ENCODE measurements at regions not wholly inside any gene's neighbourhood (a gene's known extent, or its start where the extent isn't known, plus 50 kb on each side); places are given as distances from the start of the nearest gene placed in this dataset.

- no peak for DNase-seq
These were observed 94.6 kb upstream of the RFC3 start for GRCh38 chr13:33723365-33723764.

DNA sequence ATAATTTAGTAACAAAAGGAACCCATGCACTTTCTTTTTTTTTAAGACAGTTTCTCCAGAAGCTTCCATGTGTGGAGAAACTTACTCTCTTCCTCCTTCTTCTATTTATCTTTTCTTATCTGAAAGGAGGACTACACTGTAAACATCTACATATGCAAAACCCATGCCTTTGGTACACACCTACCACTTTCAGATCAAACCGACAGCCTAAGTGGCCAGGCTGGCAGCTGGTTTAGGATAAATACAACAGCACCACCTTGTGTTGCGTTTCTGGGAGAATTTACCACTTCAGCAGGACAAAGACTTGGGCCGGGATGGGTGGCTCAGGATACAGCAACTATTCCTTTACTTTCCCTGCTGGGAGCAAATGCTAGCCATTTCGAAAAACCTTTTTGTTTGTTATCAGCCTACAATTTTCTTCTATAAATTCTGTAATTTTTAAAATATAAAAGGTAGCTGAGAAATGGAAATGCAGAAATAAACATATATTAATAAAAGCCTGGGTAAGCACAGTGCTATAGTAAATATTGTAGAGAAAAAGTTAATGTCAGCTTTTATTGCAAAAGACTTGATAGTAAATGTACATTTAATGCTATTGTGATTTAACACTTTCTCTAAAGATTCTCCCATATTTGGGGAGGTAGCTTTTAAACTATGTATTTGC is 94.0 kb upstream of the RFC3 start:
- DNase-seq: peak; percentile 27 to 82 (median 52)

DNA sequence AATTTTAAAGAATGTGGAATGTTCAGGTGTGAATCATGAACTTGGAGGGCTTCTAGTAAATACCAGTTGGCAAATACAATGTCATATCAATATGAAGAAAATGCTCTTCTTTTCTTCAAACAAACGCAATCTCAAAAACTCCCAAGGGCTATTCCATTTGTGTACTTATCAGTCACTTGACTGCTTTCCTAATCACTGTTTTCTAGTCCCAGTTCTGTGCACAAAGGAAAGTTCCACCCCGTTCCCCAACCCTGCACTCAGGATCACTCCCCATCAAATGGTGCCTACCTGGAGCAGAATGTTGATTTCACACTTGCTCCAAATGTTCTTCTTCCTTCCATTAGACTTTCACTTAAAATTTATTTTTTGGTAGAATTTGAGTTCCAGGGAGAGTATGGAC is 92.6 kb upstream of the RFC3 start:
- no peak for DNase-seq

DNA sequence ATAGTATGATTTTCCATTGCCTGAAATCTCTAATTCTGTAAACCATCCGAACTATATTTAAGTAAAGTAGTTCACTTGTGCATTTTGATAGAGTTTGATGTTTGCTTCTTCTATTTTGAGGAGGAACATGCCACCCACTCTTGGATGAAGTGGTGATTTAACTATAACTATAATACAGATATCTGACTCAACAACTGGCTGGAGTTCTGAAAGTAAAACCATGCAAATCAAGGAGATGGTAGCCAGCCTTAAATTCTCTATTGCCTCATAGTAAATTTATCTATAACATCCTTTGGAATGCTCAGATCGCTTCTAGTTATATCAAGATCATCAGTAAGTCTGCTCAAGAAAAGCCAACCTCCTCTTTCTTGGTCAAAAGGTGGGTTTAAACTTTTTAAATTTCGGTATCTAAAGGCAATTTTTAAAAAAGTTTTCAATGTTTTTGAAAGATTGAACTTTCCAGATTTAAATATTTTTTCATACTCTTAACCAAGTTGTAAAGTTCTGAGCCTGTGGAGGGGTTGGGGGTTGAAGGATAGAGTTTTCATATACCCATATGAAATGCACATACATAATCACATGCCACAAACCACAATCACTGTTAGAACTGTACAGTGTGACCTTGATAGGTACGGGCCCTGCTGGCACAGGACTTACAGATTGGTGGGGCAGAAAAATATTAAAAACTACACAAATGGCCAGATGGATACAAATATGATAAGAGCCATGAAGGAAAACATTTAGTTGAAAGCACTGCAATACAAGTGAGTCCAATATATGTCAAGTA is 90.5 kb upstream of the RFC3 start:
- no peak for DNase-seq

- peak in 1 of 5 donors; percentile 43 for DNase-seq
These were observed 89.5 kb upstream of the RFC3 start for GRCh38 chr13:33728271-33729037.

GRCh38 chr13:33730147-33730546 is 87.8 kb upstream of the RFC3 start:
- DNase-seq: no peak

DNA sequence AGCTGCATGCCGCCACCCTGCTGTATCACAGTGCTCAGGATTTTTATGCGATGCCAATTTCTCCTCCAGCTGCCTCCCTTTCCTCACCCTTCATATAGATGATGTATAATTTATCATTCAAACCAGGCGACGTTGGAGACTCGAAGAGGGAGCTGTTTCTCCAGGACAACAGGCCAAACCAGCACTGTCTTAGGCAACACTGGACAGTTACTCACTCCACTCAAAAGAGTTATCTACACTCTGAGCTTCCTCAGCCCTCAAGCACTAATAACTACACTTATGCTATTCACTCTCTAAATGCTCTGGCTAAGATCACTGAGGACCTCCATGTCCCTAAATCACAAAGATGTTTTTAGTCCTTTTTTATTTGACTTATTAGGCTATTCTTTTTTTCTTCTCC is 87.3 kb upstream of the RFC3 start:
- no peak for DNase-seq

DNA sequence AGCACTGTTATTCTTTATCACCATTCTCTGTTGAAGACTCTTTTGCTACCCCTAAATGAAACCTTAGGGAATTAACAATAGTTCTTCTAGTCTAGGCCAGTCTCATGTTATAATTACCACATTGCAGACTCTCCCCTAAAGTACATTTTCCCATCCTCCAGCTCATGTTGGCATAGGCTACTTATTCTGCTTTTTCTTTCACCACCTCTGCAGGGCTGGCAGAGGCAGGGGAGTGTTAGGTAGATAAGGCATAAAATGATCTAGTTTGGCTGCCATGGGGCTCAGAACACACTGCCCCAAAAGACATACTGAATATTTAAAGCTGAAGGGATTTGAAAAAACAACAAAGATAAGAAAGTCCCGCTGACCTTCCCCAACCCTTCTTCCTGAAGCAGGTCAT is 82.7 kb upstream of the RFC3 start:
- no peak for DNase-seq

DNA sequence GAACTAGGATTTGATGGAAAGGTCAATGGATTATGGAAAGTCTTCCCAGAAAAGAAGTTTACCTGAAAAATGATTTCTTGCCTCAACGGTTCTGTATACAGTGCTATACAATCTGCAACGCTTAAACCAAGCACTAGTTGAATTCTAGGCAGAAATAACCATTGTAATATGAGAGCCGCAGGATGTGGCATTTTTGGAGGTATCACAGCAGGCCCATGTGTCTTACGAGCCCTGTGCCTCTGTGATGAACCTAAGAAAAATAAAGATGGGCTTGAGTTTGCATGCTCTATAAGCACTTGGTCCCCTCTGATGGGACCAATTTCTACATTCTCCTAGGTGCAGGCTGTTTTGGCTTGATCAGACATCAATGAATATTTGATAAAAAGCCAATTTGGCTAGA is 78.7 kb upstream of the RFC3 start:
- DNase-seq: no peak

DNA sequence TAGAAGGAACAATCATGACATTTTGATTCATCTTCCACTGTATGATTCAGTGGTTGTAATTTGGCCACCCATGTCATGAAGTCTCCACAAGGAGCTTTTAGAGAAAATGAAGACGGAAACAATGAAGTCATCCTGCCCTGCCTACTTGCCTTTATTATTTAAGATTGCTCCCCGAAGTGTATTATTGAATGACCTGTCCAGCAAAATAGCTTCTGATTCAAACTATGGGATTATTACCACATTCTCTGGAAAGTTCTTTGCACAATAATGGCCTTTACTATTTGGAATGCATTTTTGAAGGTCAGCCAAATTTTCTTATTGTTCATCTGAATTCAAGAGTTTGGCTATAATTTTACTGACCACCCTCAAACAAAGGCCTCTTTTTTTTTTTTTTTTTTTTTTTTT is 77.8 kb upstream of the RFC3 start:
- no peak for DNase-seq

DNA sequence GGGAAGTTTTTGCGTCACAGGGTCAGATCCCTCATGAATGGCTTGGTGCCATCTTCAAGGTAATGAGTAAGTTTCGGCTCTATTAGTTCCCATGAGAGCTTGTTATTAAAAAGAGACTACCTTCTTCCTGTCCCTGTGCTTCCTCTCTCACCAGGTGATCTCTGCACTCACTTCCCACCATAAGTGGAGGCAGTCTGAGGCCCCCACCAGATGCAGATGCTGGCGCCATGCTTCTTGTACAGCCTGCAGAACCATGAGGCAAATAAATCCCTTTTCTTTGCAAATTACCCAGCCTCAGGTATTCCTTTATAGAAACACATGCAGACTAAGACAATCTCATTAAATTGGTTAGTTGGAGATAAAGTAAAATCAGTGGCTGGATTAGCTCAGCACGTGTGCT is 75.6 kb upstream of the RFC3 start:
- DNase-seq: no peak

DNA sequence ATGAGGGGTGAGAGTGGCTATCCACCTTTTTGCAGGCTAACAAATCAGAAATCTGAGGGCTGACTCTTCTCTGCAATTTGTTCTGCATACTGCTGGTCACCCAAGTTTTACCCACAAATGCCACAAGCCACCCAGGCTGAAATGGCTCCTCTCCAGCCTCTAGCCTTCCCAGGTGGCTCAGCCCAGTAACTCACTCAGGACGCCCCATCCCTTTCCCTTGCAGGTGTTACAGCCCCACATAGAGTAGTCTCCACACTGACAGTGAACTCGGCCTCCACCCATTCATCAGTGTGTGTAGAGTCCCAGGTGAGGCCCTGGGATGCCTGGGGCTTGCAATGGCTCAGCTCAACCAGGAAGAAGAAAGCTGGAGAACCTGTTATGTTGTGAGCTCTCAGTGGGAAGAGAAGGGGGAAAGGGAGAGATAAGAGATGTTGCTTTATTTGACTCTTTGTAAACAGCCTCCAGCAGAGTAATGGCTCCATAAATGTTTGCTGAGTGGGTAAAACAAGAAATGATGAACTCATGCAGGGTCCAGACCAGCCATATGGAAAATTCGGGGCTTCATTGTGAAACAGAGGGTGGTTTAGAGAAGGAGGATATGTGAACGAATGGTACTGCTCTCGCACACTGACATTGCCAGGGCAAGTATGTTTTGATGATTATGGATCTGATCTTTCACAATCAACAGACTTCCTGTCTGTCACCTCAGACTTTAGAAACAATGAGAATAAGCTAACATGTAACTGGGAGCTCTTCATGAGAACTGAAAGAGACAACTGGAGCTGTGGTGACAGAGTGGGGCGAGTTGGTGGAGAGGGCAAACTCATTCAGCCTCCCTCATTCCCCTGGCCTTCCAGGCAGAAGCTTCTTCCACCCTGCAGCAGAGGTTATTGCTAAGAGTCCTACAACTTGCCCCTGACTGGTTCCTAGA is 74.2 kb upstream of the RFC3 start:
- DNase-seq: peak in 1 of 5 donors; percentile 50

DNA sequence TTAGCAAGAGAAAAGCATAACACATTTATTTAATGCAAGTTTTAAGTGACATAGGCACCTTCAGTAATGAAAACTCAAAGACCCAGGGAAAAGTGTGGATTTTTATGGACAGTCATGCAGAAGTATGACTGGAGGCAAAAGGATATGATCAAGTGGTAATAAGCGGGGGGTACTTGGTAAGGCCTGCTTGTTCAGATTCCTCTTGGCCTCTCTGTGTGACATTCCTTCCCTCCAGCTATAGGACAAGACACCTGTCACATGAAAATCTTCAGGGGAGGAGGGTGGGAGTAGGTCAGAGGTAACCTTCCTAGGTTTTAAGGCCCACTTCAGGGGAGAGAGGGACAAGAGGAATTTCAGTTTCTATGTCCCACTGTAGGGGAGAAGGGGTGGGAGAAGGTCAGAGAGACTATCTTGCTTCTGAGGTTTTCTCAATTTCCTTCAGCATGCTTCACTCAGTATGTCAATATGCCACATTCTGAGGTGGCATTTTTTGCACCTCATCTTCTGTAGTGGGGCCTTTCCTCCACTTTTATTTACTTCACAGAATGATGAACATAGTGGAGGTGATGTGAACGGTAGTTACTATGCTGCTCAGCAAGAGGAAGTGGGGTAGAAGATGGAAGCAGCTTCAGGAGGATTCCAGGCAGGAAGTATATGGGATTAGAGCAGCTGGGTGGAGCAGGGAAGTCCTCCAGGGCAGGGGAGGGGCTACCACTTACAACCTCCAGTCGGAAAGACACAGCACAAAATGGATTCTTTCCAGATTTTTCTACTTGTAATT is 73.2 kb upstream of the RFC3 start:
- no peak for DNase-seq

- no peak for DNase-seq
These were observed 72.3 kb upstream of the RFC3 start for GRCh38 chr13:33745370-33746324.

DNA sequence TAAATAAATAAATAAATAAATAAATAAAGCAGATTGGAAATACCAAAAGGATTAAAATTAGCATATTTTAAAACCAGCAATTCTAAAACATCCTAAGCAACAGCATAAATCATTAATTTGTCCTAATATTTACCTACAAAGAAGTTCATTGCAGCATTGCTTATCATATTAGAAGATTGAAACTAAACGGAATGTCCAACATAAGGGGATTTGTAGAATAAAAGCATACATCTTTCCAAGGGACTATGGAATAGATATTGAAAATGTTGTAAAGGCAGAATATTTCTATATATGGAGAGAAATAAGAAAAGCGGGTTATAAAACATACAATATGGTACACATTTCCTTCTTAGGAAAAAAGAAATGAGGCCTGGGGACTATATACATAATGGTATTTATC is 71.1 kb upstream of the RFC3 start:
- no peak for DNase-seq

DNA sequence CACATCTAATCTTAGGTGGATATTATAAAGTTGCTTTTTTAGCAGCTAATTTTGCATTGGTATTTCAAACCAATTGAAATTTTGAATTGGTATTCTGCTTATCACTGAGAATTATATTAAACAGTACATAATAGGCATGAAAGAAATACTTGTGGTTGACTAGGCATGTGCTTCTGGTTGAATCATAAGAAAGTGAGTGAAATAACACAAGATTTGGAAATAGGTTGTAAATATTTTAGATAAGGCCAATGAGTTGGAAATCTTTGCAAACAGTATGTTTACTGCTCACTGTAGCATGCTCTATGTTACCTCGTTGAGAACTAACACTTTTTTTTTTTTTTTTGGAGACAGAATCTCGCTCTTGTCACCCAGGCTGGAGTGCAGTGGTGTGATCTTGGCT is 66.8 kb upstream of the RFC3 start:
- DNase-seq: no peak

DNA sequence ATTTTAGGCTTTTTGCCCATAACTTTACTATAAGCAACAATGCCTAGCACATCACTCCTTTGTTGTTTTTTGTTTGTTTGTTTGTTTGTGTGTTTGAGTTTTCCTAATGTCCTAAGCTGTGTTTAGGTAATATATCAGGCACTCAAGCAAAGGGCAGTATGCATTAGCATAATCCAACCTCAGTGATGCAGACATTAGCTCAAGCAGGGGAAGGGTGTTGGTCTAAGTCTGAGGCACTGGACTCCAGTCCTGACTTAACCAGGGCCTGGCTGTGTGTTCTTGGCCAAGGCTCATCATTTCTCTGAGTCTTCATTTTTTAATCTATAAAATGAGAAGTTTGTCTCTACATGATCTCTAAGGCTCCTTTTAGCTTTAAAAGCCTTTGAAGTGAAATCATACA is 65.9 kb upstream of the RFC3 start:
- no peak for DNase-seq

DNA sequence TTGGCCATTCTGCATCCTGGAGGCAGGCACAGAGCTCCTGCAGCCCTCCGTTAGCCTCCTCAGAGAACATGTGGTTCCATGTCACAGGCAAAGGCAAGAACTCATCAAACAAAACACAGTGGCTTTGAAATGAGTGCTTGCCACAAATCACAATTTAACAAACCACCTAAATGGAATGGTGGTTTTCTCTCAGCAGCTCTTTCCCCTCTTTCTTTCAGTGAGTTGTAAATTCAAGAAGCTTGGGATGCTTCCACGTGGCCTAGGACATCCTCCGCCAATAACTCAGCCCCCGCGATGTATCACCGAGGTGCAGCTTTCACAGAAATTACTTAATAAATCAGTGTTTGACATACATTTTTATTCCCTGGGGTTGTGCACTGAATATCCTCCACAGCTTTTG is 65.4 kb upstream of the RFC3 start:
- no peak for DNase-seq

DNA sequence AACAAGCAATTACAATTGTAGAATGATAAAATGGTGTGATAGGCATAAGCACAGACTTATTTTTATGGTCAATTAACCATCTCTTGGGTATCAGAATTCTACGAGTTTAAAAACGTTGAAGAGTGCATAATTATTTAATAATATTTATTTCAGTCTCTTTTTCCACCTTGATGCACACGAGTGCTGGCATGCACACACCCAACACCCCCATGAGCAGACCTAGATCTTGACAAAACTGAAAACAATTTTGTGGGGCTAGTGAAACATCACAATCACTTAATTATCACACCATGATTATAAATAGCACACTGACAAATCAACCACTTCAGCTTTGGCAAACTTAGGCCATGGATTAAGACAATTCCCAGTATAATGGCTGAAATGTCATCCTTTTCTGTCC is 61.0 kb upstream of the RFC3 start:
- no peak for DNase-seq

- no peak for DNase-seq
These were observed 60.2 kb upstream of the RFC3 start for GRCh38 chr13:33757713-33758112.

- no peak for DNase-seq
These were observed 59.8 kb upstream of the RFC3 start for GRCh38 chr13:33758113-33758512.

Data from T-helper 1 cell (primary cell).